AG09319 (cell line): ENCODE measurements at regions not wholly inside any gene's neighbourhood (a gene's known extent, or its start where the extent isn't known, plus 50 kb on each side); places are given as distances from the start of the nearest gene placed in this dataset.
A peak's percentile ranks its signal among the peaks of the same experiment; 100 is the strongest.

Experiments
- DNase-seq: peaks from one replicate; pipeline ENCODE4 v3.0.0-alpha.2; 2010; ENCODE audit warnings: low read depth; ENCODE audit errors: extremely low read depth
- TF ChIP-seq, protein P1 (sequence below): IDR thresholded peaks from 2 replicates; pipeline ENCODE4 v1.5.1; 2011; ENCODE audit warnings: low read depth, mild to moderate bottlenecking, inconsistent platforms, low read length, moderate library complexity

DNA sequence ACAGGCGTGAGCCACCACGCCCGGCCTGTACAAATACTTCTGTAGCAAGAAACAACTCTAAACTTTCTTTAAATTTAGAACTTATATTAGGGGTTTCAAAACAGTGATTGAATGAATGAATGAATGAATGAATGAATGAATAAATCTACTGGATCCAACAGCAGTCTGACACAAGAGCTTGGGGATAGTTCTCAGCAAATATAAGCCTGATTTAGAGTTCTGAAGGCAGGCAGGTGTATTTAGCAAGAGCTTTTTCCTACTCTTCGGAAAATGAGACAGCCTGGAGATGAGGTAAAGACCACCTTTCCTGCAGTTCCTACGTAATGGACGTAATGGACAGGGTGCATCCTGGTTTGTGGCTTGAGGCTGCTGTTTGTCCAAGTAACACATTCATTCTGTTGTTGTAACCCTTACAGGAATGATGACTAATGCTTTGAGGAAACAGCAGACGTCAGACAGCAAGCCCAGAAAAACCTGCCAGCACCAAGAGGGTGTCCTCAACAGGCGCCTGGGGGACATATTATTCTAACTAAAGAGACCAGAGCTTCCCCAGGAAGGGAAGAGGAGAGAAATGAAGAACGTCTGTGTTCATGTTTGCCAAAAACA lies 277.4 kb upstream of the SOX5 start:
- DNase-seq = peak; percentile 14
- TF ChIP-seq, protein P1, sequence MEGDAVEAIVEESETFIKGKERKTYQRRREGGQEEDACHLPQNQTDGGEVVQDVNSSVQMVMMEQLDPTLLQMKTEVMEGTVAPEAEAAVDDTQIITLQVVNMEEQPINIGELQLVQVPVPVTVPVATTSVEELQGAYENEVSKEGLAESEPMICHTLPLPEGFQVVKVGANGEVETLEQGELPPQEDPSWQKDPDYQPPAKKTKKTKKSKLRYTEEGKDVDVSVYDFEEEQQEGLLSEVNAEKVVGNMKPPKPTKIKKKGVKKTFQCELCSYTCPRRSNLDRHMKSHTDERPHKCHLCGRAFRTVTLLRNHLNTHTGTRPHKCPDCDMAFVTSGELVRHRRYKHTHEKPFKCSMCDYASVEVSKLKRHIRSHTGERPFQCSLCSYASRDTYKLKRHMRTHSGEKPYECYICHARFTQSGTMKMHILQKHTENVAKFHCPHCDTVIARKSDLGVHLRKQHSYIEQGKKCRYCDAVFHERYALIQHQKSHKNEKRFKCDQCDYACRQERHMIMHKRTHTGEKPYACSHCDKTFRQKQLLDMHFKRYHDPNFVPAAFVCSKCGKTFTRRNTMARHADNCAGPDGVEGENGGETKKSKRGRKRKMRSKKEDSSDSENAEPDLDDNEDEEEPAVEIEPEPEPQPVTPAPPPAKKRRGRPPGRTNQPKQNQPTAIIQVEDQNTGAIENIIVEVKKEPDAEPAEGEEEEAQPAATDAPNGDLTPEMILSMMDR = no peak

- no peak for DNase-seq
- TF ChIP-seq, protein P1 = no peak
Measured at GRCh38 chr12:24224401-24224800, 274.9 kb upstream of the SOX5 start.

- DNase-seq = no peak
- TF ChIP-seq, protein P1 = no peak
Measured at GRCh38 chr12:24223926-24224325, 274.5 kb upstream of the SOX5 start.

- TF ChIP-seq, protein P1 = no peak
- DNase-seq = peak; percentile 38
Measured at GRCh38 chr12:24222968-24223367, 273.5 kb upstream of the SOX5 start.

GRCh38 chr12:24212496-24212895 lies 263.0 kb upstream of the SOX5 start:
- TF ChIP-seq, protein P1 = no peak
- DNase-seq = no peak

DNA sequence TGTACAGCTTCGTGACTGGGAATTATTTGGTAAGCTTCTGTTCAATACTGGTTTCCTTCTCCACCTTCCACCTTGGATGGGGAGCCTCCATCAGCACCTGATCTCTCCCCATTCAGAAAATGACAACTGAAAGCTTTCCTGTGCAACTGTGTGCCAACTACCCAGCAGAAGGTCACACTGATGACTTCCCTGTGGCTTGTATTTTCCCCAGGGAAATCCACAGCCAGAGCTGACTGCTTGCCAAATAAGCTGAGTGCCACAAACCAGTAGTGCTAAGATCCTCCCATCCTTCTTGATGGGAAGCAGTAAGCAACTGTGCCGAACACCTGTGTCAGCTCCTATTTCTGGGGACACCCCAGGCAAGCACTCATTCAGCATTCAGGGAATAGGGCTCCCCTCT lies 257.2 kb upstream of the SOX5 start:
- no peak for DNase-seq
- TF ChIP-seq, protein P1 = no peak

DNA sequence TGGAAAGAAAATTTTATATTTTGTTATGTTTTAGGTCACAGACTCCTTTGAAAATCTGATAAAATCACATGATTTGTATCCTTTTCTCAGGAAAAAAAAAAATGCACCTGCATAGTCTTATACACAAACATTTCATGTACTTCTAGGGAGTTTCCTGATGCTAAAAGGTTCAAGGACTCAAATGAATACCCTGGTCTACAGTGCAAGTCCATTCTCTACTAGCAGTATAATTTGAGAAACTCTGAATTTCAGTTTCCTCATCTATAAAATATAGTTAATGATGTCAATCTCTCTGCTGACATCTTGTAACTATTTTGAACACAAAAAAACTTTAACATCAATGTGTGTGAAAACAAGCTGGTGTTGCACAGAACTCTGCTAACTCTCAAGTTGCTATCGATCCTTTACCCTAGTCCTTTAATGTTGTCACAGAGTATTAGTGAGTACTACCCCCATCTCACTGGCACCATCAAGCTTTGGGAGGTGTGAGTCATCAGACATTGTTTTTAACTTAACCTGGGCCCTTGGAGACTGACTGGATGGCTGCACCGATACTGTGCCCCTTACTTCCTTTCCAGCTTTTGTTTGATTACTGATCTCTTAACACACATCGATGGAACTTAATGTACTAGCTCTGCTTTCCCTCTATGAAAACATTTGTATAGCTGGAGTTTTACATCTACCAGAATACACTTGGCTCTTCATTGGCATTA lies 251.9 kb upstream of the SOX5 start:
- DNase-seq = no peak
- TF ChIP-seq, protein P1 = no peak
